ENCODE measurements at regions not wholly inside any gene's neighbourhood (a gene's known extent, or its start where the extent isn't known, plus 50 kb on each side); places are given as distances from the start of the nearest gene placed in this dataset.

DNA sequence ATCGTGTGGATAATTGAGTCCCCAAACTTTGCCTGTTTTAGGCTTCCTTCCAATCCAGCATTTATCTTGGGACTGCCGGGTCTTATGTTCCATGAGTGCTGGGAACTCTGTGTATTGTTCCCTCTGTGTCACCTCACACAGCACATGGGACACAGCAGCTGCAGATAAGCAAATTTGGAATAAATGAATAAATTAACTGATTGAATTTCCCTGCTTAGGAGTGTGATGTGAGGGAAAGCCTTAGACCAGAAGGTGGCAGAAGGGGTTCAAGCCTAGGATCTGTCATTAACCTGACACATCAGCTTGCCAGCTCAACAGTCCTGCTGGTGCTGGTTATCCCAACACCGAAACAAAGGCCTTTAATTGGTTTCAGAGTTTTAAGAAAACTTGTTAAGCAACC, 114.3 kb downstream of the OXSM start:
- TF ChIP-seq RAD21 (IDR thresholded peaks at IDR 0.05; ENCODE audit: low read length), result peak; percentile 31; the same call in 1 of the 2 replicates
- TF ChIP-seq, protein P1, sequence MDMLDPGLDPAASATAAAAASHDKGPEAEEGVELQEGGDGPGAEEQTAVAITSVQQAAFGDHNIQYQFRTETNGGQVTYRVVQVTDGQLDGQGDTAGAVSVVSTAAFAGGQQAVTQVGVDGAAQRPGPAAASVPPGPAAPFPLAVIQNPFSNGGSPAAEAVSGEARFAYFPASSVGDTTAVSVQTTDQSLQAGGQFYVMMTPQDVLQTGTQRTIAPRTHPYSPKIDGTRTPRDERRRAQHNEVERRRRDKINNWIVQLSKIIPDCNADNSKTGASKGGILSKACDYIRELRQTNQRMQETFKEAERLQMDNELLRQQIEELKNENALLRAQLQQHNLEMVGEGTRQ (IDR thresholded peaks at IDR 0.05; ENCODE audit: borderline replicate concordance, low read depth, low read length), result no peak
- WGBS (ENCODE audit: low lambda C conversion rate), result 43% methylated on average over 3 of the region's 3 CpGs
- no peak for DNase-seq
- H2AFZ ChIP-seq (ENCODE audit: low read depth), result no peak overlapping the region
- ChIA-PET CTCF (interaction anchor here (1.1 kb wide), 1 partner anchor 833 kb away, joined by 3 read pairs; no protein-coding TSS in a partner anchor), POLR2A (no interaction called here)
- H4K20me1 ChIP-seq (ENCODE audit: insufficient read depth), result no peaks in the 10 kb centered on the region
- H3K9me2 ChIP-seq, result no peaks in the 10 kb centered on the region
- no peak overlapping the region for H3K9ac ChIP-seq
- H3K4me3 ChIP-seq (ENCODE audit: low read depth in 2 of 2, low read length in 1 of 2), result no peak overlapping the region
- H3K9me3 ChIP-seq, result no peaks in the 10 kb centered on the region
- no peak overlapping the region for H3K27ac ChIP-seq (ENCODE audit: low read depth in 2 of 2, low read length in 1 of 2)
- no peaks in the 10 kb centered on the region for H3K36me3 ChIP-seq (replicated peaks in 1 of 2; ENCODE audit: control insufficient read depth in 1 of 2, insufficient read depth in 2 of 2, low read length in 1 of 2)
- H3K79me2 ChIP-seq (ENCODE audit: insufficient read depth), result no peaks in the 10 kb centered on the region
- H3K4me2 ChIP-seq, result no peak overlapping the region
- no peaks in the 10 kb centered on the region for H3F3A ChIP-seq (replicated peaks; ENCODE audit: insufficient read depth)
- no peaks in the 10 kb centered on the region for H3K27me3 ChIP-seq (ENCODE audit: insufficient read depth)
- no peaks in the 10 kb centered on the region for H3K4me1 ChIP-seq (ENCODE audit: control insufficient read depth in 1 of 2, insufficient read depth in 2 of 2, low read depth in 1 of 2, low read length in 1 of 2)

DNA sequence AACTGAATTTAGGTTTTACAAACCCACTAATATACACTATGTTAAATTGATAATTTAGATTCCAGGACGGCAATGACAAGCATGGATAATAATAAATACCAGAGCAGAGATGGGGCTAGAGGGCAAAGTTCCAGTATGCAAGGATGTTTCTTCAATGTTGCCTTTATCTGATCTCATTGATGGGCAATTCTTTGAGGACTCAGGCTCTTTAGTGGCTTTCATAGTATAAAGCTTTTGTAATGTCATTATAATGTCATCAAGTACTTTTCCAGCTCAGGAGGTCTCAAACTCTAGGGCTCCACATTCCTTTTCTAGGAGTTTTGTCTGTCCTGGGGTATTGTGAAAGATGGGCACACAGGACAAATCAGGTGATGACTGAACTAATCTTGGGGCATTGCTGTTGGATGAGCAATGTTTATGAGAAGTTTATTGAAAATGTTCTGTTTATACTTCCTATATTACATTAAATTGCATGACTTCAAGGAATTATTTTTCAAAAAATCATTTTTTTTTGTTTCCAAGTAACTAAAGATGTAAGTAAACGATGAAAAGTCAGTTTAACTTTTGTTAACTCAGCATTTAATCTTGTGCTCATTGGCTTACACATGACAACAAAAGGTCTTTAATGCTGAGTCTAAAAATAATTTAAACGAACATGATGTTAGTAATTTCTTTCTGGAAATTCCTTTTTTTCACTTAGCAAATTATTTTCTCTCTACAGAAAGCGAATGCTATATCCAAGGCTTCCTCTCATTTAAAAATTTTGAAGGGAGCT, 116.4 kb downstream of the OXSM start:
- ChIA-PET CTCF (no interaction called here), POLR2A (no interaction called here)
- no peaks in the 10 kb centered on the region for H3K36me3 ChIP-seq (replicated peaks in 1 of 2; ENCODE audit: control insufficient read depth in 1 of 2, insufficient read depth in 2 of 2, low read length in 1 of 2)
- H3K27ac ChIP-seq (ENCODE audit: low read depth in 2 of 2, low read length in 1 of 2), result no peak overlapping the region
- no peaks in the 10 kb centered on the region for H3K79me2 ChIP-seq (ENCODE audit: insufficient read depth)
- no peak overlapping the region for H2AFZ ChIP-seq (ENCODE audit: low read depth)
- no peaks in the 10 kb centered on the region for H4K20me1 ChIP-seq (ENCODE audit: insufficient read depth)
- 22% methylated on average over 4 of the region's 4 CpGs for WGBS (ENCODE audit: low lambda C conversion rate)
- no peak overlapping the region for H3K4me2 ChIP-seq
- H3F3A ChIP-seq (replicated peaks; ENCODE audit: insufficient read depth), result no peaks in the 10 kb centered on the region
- no peak for TF ChIP-seq TAF1 (IDR thresholded peaks at IDR 0.05; ENCODE audit: borderline replicate concordance, low read depth, low read length)
- TF ChIP-seq RCOR1 (IDR thresholded peaks at IDR 0.05; ENCODE audit: low read length), result no peak
- no peak for TF ChIP-seq CHD2 (IDR thresholded peaks at IDR 0.05; ENCODE audit: low read length, partially characterized antibody)
- TF ChIP-seq, protein P2, sequence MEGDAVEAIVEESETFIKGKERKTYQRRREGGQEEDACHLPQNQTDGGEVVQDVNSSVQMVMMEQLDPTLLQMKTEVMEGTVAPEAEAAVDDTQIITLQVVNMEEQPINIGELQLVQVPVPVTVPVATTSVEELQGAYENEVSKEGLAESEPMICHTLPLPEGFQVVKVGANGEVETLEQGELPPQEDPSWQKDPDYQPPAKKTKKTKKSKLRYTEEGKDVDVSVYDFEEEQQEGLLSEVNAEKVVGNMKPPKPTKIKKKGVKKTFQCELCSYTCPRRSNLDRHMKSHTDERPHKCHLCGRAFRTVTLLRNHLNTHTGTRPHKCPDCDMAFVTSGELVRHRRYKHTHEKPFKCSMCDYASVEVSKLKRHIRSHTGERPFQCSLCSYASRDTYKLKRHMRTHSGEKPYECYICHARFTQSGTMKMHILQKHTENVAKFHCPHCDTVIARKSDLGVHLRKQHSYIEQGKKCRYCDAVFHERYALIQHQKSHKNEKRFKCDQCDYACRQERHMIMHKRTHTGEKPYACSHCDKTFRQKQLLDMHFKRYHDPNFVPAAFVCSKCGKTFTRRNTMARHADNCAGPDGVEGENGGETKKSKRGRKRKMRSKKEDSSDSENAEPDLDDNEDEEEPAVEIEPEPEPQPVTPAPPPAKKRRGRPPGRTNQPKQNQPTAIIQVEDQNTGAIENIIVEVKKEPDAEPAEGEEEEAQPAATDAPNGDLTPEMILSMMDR (IDR thresholded peaks at IDR 0.05), result no peak
- no peaks in the 10 kb centered on the region for H3K9me2 ChIP-seq
- no peaks in the 10 kb centered on the region for H3K4me1 ChIP-seq (ENCODE audit: control insufficient read depth in 1 of 2, insufficient read depth in 2 of 2, low read depth in 1 of 2, low read length in 1 of 2)
- no peak overlapping the region for H3K9ac ChIP-seq
- no peaks in the 10 kb centered on the region for H3K27me3 ChIP-seq (ENCODE audit: insufficient read depth)
- no peak for DNase-seq
- H3K4me3 ChIP-seq (ENCODE audit: low read depth in 2 of 2, low read length in 1 of 2), result no peak overlapping the region
- H3K9me3 ChIP-seq, result no peaks in the 10 kb centered on the region

DNA sequence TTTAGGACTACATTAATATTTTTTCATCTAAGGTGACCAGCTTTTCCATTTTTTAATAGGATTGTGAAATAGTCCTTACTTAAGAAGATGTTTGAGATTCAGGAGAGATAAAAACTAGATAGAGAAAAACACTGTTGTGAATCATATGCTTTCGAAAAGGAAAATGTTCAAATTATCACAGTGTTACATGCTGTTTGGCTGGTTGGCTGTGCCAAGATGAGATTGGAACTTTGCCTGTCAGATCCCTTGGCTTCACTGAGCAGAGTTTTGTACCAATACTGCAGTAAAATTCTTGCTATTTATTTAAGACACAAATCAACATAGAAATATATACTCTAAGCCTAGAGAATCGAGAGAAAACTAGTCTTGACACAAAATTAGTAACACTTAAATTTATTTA, 117.2 kb downstream of the OXSM start:
- H3K27ac ChIP-seq (ENCODE audit: low read depth in 2 of 2, low read length in 1 of 2), result no peak overlapping the region
- no peak overlapping the region for H3K9ac ChIP-seq
- ChIA-PET CTCF (no interaction called here), POLR2A (no interaction called here)
- H3K27me3 ChIP-seq (ENCODE audit: insufficient read depth), result no peaks in the 10 kb centered on the region
- no peaks in the 10 kb centered on the region for H3K79me2 ChIP-seq (ENCODE audit: insufficient read depth)
- no peaks in the 10 kb centered on the region for H3F3A ChIP-seq (replicated peaks; ENCODE audit: insufficient read depth)
- H4K20me1 ChIP-seq (ENCODE audit: insufficient read depth), result no peaks in the 10 kb centered on the region
- H3K4me1 ChIP-seq (ENCODE audit: control insufficient read depth in 1 of 2, insufficient read depth in 2 of 2, low read depth in 1 of 2, low read length in 1 of 2), result no peaks in the 10 kb centered on the region
- no peak for DNase-seq
- no peaks in the 10 kb centered on the region for H3K9me2 ChIP-seq
- WGBS (ENCODE audit: low lambda C conversion rate), result 11% methylated on average over 2 of the region's 2 CpGs
- H2AFZ ChIP-seq (ENCODE audit: low read depth), result no peak overlapping the region
- H3K36me3 ChIP-seq (replicated peaks in 1 of 2; ENCODE audit: control insufficient read depth in 1 of 2, insufficient read depth in 2 of 2, low read length in 1 of 2), result no peaks in the 10 kb centered on the region
- no peaks in the 10 kb centered on the region for H3K9me3 ChIP-seq
- H3K4me3 ChIP-seq (ENCODE audit: low read depth in 2 of 2, low read length in 1 of 2), result no peak overlapping the region
- H3K4me2 ChIP-seq, result no peak overlapping the region
- TF ChIP-seq MXI1 (IDR thresholded peaks at IDR 0.05; ENCODE audit: low read depth, low read length), result no peak
- no peak for TF ChIP-seq POLR2AphosphoS5 (IDR thresholded peaks at IDR 0.05; ENCODE audit: low read depth, low read length)
- TF ChIP-seq, protein P3, sequence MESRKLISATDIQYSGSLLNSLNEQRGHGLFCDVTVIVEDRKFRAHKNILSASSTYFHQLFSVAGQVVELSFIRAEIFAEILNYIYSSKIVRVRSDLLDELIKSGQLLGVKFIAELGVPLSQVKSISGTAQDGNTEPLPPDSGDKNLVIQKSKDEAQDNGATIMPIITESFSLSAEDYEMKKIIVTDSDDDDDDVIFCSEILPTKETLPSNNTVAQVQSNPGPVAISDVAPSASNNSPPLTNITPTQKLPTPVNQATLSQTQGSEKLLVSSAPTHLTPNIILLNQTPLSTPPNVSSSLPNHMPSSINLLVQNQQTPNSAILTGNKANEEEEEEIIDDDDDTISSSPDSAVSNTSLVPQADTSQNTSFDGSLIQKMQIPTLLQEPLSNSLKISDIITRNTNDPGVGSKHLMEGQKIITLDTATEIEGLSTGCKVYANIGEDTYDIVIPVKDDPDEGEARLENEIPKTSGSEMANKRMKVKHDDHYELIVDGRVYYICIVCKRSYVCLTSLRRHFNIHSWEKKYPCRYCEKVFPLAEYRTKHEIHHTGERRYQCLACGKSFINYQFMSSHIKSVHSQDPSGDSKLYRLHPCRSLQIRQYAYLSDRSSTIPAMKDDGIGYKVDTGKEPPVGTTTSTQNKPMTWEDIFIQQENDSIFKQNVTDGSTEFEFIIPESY (IDR thresholded peaks at IDR 0.05; ENCODE audit: borderline replicate concordance, low read depth), result no peak
- no peak for TF ChIP-seq FOXM1 (IDR thresholded peaks at IDR 0.05; ENCODE audit: low read depth)
- no peak for TF ChIP-seq SIN3A (IDR thresholded peaks at IDR 0.05; ENCODE audit: borderline replicate concordance, low read depth, low read length)
- no peak for TF ChIP-seq YY1 (IDR thresholded peaks at IDR 0.05; ENCODE audit: low read depth)
- TF ChIP-seq FOSL2 (IDR thresholded peaks at IDR 0.05; ENCODE audit: borderline replicate concordance, low read depth), result no peak
- TF ChIP-seq SMC3 (IDR thresholded peaks at IDR 0.05; ENCODE audit: low read depth, low read length), result no peak
- no peak for TF ChIP-seq RCOR1 (IDR thresholded peaks at IDR 0.05; ENCODE audit: low read length)
- TF ChIP-seq EZH2phosphoT487 (IDR thresholded peaks at IDR 0.05; ENCODE audit: borderline replicate concordance, low read depth), result no peak
- no peak for TF ChIP-seq TCF12 (IDR thresholded peaks at IDR 0.05)
- no peak for TF ChIP-seq JUND (IDR thresholded peaks at IDR 0.05)

All from SK-N-SH (cell line).